ENCODE measurements at regions not wholly inside any gene's neighbourhood (a gene's known extent, or its start where the extent isn't known, plus 50 kb on each side); places are given as distances from the start of the nearest gene placed in this dataset.

GRCh38 chr6:84536885-84537638 lies 227.3 kb downstream of the TBX18 start:
- H3K27me3 ChIP-seq (ENCODE audit: control insufficient read depth in 3 of 3, insufficient read depth in 3 of 3, low read length in 3 of 3): no peaks in the 10 kb centered on the region
- no peaks in the 10 kb centered on the region for H3K9me3 ChIP-seq (ENCODE audit: control insufficient read depth in 3 of 3, low read length in 3 of 3)
- no peak overlapping the region for H3K4me3 ChIP-seq (ENCODE audit: low read length in 3 of 3)
- H3K4me1 ChIP-seq (ENCODE audit: control insufficient read depth in 3 of 3, insufficient read depth in 3 of 3, low read length in 3 of 3): no peaks in the 10 kb centered on the region
- no peaks in the 10 kb centered on the region for H3K36me3 ChIP-seq (ENCODE audit: control insufficient read depth in 3 of 3, insufficient read depth in 3 of 3, low read length in 3 of 3)
- H3K27ac ChIP-seq (ENCODE audit: low read depth, low read length): no peak overlapping the region
- no peak overlapping the region for H3K9ac ChIP-seq (ENCODE audit: low read depth in 1 of 3, low read length in 3 of 3)

- Histone ChIP-seq H3K4me3 (ENCODE audit: low read length in 3 of 3) (no peak overlapping the region), H3K4me1 (ENCODE audit: control insufficient read depth in 3 of 3, insufficient read depth in 3 of 3, low read length in 3 of 3) (no peaks in the 10 kb centered on the region), H3K9me3 (ENCODE audit: control insufficient read depth in 3 of 3, low read length in 3 of 3) (no peaks in the 10 kb centered on the region), H3K27me3 (ENCODE audit: control insufficient read depth in 3 of 3, insufficient read depth in 3 of 3, low read length in 3 of 3) (no peaks in the 10 kb centered on the region), H3K9ac (ENCODE audit: low read depth in 1 of 3, low read length in 3 of 3) (no peak overlapping the region), H3K36me3 (ENCODE audit: control insufficient read depth in 3 of 3, insufficient read depth in 3 of 3, low read length in 3 of 3) (no peaks in the 10 kb centered on the region), H3K27ac (ENCODE audit: low read depth, low read length) (no peak overlapping the region)
These were observed 236.2 kb downstream of the TBX18 start for GRCh38 chr6:84528201-84528600.

GRCh38 chr6:84526631-84527030 lies 237.8 kb downstream of the TBX18 start:
- Histone ChIP-seq H3K36me3 (ENCODE audit: control insufficient read depth in 3 of 3, insufficient read depth in 3 of 3, low read length in 3 of 3) (no peaks in the 10 kb centered on the region), H3K27me3 (ENCODE audit: control insufficient read depth in 3 of 3, insufficient read depth in 3 of 3, low read length in 3 of 3) (no peaks in the 10 kb centered on the region), H3K9ac (ENCODE audit: low read depth in 1 of 3, low read length in 3 of 3) (no peak overlapping the region), H3K9me3 (ENCODE audit: control insufficient read depth in 3 of 3, low read length in 3 of 3) (no peaks in the 10 kb centered on the region), H3K4me1 (ENCODE audit: control insufficient read depth in 3 of 3, insufficient read depth in 3 of 3, low read length in 3 of 3) (no peaks in the 10 kb centered on the region), H3K27ac (ENCODE audit: low read depth, low read length) (no peak overlapping the region), H3K4me3 (ENCODE audit: low read length in 3 of 3) (no peak overlapping the region)

- H3K4me1 ChIP-seq (ENCODE audit: control insufficient read depth in 3 of 3, insufficient read depth in 3 of 3, low read length in 3 of 3): no peaks in the 10 kb centered on the region
These were observed 238.5 kb downstream of the TBX18 start for GRCh38 chr6:84525907-84526306.

GRCh38 chr6:84524636-84525035 lies 239.8 kb downstream of the TBX18 start:
- Histone ChIP-seq H3K4me1 (ENCODE audit: control insufficient read depth in 3 of 3, insufficient read depth in 3 of 3, low read length in 3 of 3) (no peaks in the 10 kb centered on the region), H3K9me3 (ENCODE audit: control insufficient read depth in 3 of 3, low read length in 3 of 3) (no peaks in the 10 kb centered on the region), H3K4me3 (ENCODE audit: low read length in 3 of 3) (no peak overlapping the region), H3K36me3 (ENCODE audit: control insufficient read depth in 3 of 3, insufficient read depth in 3 of 3, low read length in 3 of 3) (no peaks in the 10 kb centered on the region), H3K27ac (ENCODE audit: low read depth, low read length) (no peak overlapping the region), H3K27me3 (ENCODE audit: control insufficient read depth in 3 of 3, insufficient read depth in 3 of 3, low read length in 3 of 3) (no peaks in the 10 kb centered on the region), H3K9ac (ENCODE audit: low read depth in 1 of 3, low read length in 3 of 3) (no peak overlapping the region)

More at GRCh38 chr6:84525907-84526306, 238.5 kb downstream of the TBX18 start:
- Histone ChIP-seq H3K9ac (ENCODE audit: low read depth in 1 of 3, low read length in 3 of 3) (no peak overlapping the region), H3K36me3 (ENCODE audit: control insufficient read depth in 3 of 3, insufficient read depth in 3 of 3, low read length in 3 of 3) (no peaks in the 10 kb centered on the region), H3K27ac (ENCODE audit: low read depth, low read length) (no peak overlapping the region), H3K4me3 (ENCODE audit: low read length in 3 of 3) (no peak overlapping the region), H3K9me3 (ENCODE audit: control insufficient read depth in 3 of 3, low read length in 3 of 3) (no peaks in the 10 kb centered on the region), H3K27me3 (ENCODE audit: control insufficient read depth in 3 of 3, insufficient read depth in 3 of 3, low read length in 3 of 3) (no peaks in the 10 kb centered on the region)

- no peak overlapping the region for H3K4me3 ChIP-seq (ENCODE audit: low read length in 3 of 3)
- H3K27ac ChIP-seq (ENCODE audit: low read depth, low read length): no peak overlapping the region
- no peaks in the 10 kb centered on the region for H3K9me3 ChIP-seq (ENCODE audit: control insufficient read depth in 3 of 3, low read length in 3 of 3)
- no peak overlapping the region for H3K9ac ChIP-seq (ENCODE audit: low read depth in 1 of 3, low read length in 3 of 3)
- H3K4me1 ChIP-seq (ENCODE audit: control insufficient read depth in 3 of 3, insufficient read depth in 3 of 3, low read length in 3 of 3): no peaks in the 10 kb centered on the region
- no peaks in the 10 kb centered on the region for H3K27me3 ChIP-seq (ENCODE audit: control insufficient read depth in 3 of 3, insufficient read depth in 3 of 3, low read length in 3 of 3)
- no peaks in the 10 kb centered on the region for H3K36me3 ChIP-seq (ENCODE audit: control insufficient read depth in 3 of 3, insufficient read depth in 3 of 3, low read length in 3 of 3)
These were observed 242.3 kb downstream of the TBX18 start for GRCh38 chr6:84522135-84522549.

- no peaks in the 10 kb centered on the region for H3K27me3 ChIP-seq (ENCODE audit: control insufficient read depth in 3 of 3, insufficient read depth in 3 of 3, low read length in 3 of 3)
- H3K9me3 ChIP-seq (ENCODE audit: control insufficient read depth in 3 of 3, low read length in 3 of 3): no peaks in the 10 kb centered on the region
- H3K27ac ChIP-seq (ENCODE audit: low read depth, low read length): no peak overlapping the region
- H3K9ac ChIP-seq (ENCODE audit: low read depth in 1 of 3, low read length in 3 of 3): no peak overlapping the region
- no peaks in the 10 kb centered on the region for H3K4me1 ChIP-seq (ENCODE audit: control insufficient read depth in 3 of 3, insufficient read depth in 3 of 3, low read length in 3 of 3)
- H3K4me3 ChIP-seq (ENCODE audit: low read length in 3 of 3): no peak overlapping the region
- no peaks in the 10 kb centered on the region for H3K36me3 ChIP-seq (ENCODE audit: control insufficient read depth in 3 of 3, insufficient read depth in 3 of 3, low read length in 3 of 3)
These were observed 242.9 kb downstream of the TBX18 start for GRCh38 chr6:84521511-84521910.

GRCh38 chr6:84517741-84518530 lies 246.5 kb downstream of the TBX18 start:
- no peaks in the 10 kb centered on the region for H3K27me3 ChIP-seq (ENCODE audit: control insufficient read depth in 3 of 3, insufficient read depth in 3 of 3, low read length in 3 of 3)
- H3K9me3 ChIP-seq (ENCODE audit: control insufficient read depth in 3 of 3, low read length in 3 of 3): no peaks in the 10 kb centered on the region
- no peaks in the 10 kb centered on the region for H3K4me1 ChIP-seq (ENCODE audit: control insufficient read depth in 3 of 3, insufficient read depth in 3 of 3, low read length in 3 of 3)
- no peak overlapping the region for H3K9ac ChIP-seq (ENCODE audit: low read depth in 1 of 3, low read length in 3 of 3)
- H3K36me3 ChIP-seq (ENCODE audit: control insufficient read depth in 3 of 3, insufficient read depth in 3 of 3, low read length in 3 of 3): no peaks in the 10 kb centered on the region
- no peak overlapping the region for H3K4me3 ChIP-seq (ENCODE audit: low read length in 3 of 3)
- no peak overlapping the region for H3K27ac ChIP-seq (ENCODE audit: low read depth, low read length)

- Histone ChIP-seq H3K27ac (ENCODE audit: low read depth, low read length) (no peak overlapping the region), H3K9ac (ENCODE audit: low read depth in 1 of 3, low read length in 3 of 3) (no peak overlapping the region), H3K9me3 (ENCODE audit: control insufficient read depth in 3 of 3, low read length in 3 of 3) (no peaks in the 10 kb centered on the region), H3K27me3 (ENCODE audit: control insufficient read depth in 3 of 3, insufficient read depth in 3 of 3, low read length in 3 of 3) (no peaks in the 10 kb centered on the region), H3K4me1 (ENCODE audit: control insufficient read depth in 3 of 3, insufficient read depth in 3 of 3, low read length in 3 of 3) (no peaks in the 10 kb centered on the region), H3K4me3 (ENCODE audit: low read length in 3 of 3) (no peak overlapping the region), H3K36me3 (ENCODE audit: control insufficient read depth in 3 of 3, insufficient read depth in 3 of 3, low read length in 3 of 3) (no peaks in the 10 kb centered on the region)
These were observed 248.2 kb downstream of the TBX18 start for GRCh38 chr6:84516154-84516553.

GRCh38 chr6:84515067-84515466 lies 249.3 kb downstream of the TBX18 start:
- Histone ChIP-seq H3K27me3 (ENCODE audit: control insufficient read depth in 3 of 3, insufficient read depth in 3 of 3, low read length in 3 of 3) (no peaks in the 10 kb centered on the region), H3K9me3 (ENCODE audit: control insufficient read depth in 3 of 3, low read length in 3 of 3) (no peaks in the 10 kb centered on the region), H3K9ac (ENCODE audit: low read depth in 1 of 3, low read length in 3 of 3) (no peak overlapping the region), H3K36me3 (ENCODE audit: control insufficient read depth in 3 of 3, insufficient read depth in 3 of 3, low read length in 3 of 3) (no peaks in the 10 kb centered on the region), H3K4me3 (ENCODE audit: low read length in 3 of 3) (no peak overlapping the region), H3K4me1 (ENCODE audit: control insufficient read depth in 3 of 3, insufficient read depth in 3 of 3, low read length in 3 of 3) (no peaks in the 10 kb centered on the region), H3K27ac (ENCODE audit: low read depth, low read length) (no peak overlapping the region)
